DOHH2 (cell line): ENCODE measurements at regions not wholly inside any gene's neighbourhood (a gene's known extent, or its start where the extent isn't known, plus 50 kb on each side); places are given as distances from the start of the nearest gene placed in this dataset.

Experiments used
- H3F3A ChIP-seq: fragments of 200-600 bp; sonication (generic), shearing (Covaris generic); 2 replicates; pipeline ENCODE4 v1.6.0; 2016; ENCODE audit warnings: antibody characterized with exemption, mild to moderate bottlenecking; ENCODE audit not compliant: control insufficient read depth, insufficient read depth
- H3K27ac ChIP-seq: fragments of 200-600 bp; sonication (generic); 2 replicates; pipeline ENCODE4 v1.5.1; 2014; ENCODE audit warnings: low read depth, mild to moderate bottlenecking, low read length, moderate library complexity
- H3K27me3 ChIP-seq: fragments of 200-600 bp; sonication (generic); 2 replicates; pipeline ENCODE4 v1.6.1; 2014; ENCODE audit warnings: mild to moderate bottlenecking, low read length, mixed read lengths; ENCODE audit not compliant: control insufficient read depth
- H3K36me3 ChIP-seq: fragments of 200-600 bp; sonication (generic); 2 replicates; pipeline ENCODE4 v1.6.1; 2014; ENCODE audit warnings: mild to moderate bottlenecking, low read length, moderate library complexity, mixed read lengths; ENCODE audit not compliant: control insufficient read depth
- H3K4me1 ChIP-seq: fragments of 200-600 bp; sonication (generic); 2 replicates; pipeline ENCODE4 v1.6.1; 2014; ENCODE audit warnings: mild to moderate bottlenecking, low read length, mixed read lengths; ENCODE audit not compliant: control insufficient read depth
- H3K4me2 ChIP-seq: fragments of 200-600 bp; sonication (generic); 2 replicates; pipeline ENCODE4 v1.6.0; 2014; ENCODE audit warnings: mild to moderate bottlenecking, low read length, moderate library complexity
- H3K4me3 ChIP-seq: fragments of 200-600 bp; sonication (generic); 2 replicates; pipeline ENCODE4 v1.5.1; 2014; ENCODE audit warnings: mild to moderate bottlenecking, low read length, mixed read lengths
- H3K79me2 ChIP-seq: fragments of 200-600 bp; sonication (generic); 2 replicates; pipeline ENCODE4 v1.6.1; 2014; ENCODE audit warnings: mild to moderate bottlenecking, low read length, mixed read lengths; ENCODE audit not compliant: control insufficient read depth
- H3K9me2 ChIP-seq: fragments of 200-600 bp; sonication (generic); replicated peaks from 2 replicates; pipeline ENCODE4 v1.6.1; 2014; ENCODE audit warnings: mild to moderate bottlenecking, low read length, mixed read lengths; ENCODE audit not compliant: control insufficient read depth
- H3K9me3 ChIP-seq: fragments of 200-600 bp; sonication (generic); 2 replicates; pipeline ENCODE4 v1.6.1; 2014; ENCODE audit warnings: antibody characterized with exemption, low read length, mixed read lengths; ENCODE audit not compliant: control insufficient read depth, insufficient read depth
- H4K20me1 ChIP-seq: fragments of 200-600 bp; sonication (generic); 2 replicates; pipeline ENCODE4 v1.6.0; 2014; ENCODE audit warnings: low read depth, mild to moderate bottlenecking, antibody characterized with exemption, low read length, moderate library complexity; ENCODE audit not compliant: control insufficient read depth, insufficient read depth
- EZH2phosphoT487 ChIP-seq: fragments of 200-600 bp; sonication (generic); IDR thresholded peaks from 2 replicates; pipeline ENCODE4 v1.6.1; 2017; ENCODE audit warnings: borderline replicate concordance, mild to moderate bottlenecking, antibody characterized with exemption, low read length, moderate library complexity, mixed read lengths
- TF ChIP-seq, protein P1 (sequence below): fragments of 200-600 bp; sonication (generic); IDR thresholded peaks from one replicate; pipeline ENCODE4 v1.5.1; 2014; ENCODE audit warnings: antibody characterized with exemption, mild to moderate bottlenecking, low read depth, low read length; ENCODE audit not compliant: poor library complexity, severe bottlenecking

GRCh38 chr2:145751155-145751554, 1231.2 kb upstream of the ZEB2 start:
- no peaks in the 10 kb centered on the region for H3F3A ChIP-seq
- H3K79me2 ChIP-seq, result no peaks in the 10 kb centered on the region
- peaks cover 25% of the 10 kb centered on the region for H3K36me3 ChIP-seq
- no peaks in the 10 kb centered on the region for H3K9me2 ChIP-seq
- peaks cover 21% of the 10 kb centered on the region for H3K9me3 ChIP-seq
- H3K4me2 ChIP-seq, result peak overlapping the region; percentile 37
- peaks cover 51% of the 10 kb centered on the region for H3K4me1 ChIP-seq
- H3K27ac ChIP-seq, result peak overlapping the region; percentile 68
- H3K4me3 ChIP-seq, result peak overlapping the region; percentile 24; the same call in 1 of the 2 replicates
- TF ChIP-seq, protein P1, sequence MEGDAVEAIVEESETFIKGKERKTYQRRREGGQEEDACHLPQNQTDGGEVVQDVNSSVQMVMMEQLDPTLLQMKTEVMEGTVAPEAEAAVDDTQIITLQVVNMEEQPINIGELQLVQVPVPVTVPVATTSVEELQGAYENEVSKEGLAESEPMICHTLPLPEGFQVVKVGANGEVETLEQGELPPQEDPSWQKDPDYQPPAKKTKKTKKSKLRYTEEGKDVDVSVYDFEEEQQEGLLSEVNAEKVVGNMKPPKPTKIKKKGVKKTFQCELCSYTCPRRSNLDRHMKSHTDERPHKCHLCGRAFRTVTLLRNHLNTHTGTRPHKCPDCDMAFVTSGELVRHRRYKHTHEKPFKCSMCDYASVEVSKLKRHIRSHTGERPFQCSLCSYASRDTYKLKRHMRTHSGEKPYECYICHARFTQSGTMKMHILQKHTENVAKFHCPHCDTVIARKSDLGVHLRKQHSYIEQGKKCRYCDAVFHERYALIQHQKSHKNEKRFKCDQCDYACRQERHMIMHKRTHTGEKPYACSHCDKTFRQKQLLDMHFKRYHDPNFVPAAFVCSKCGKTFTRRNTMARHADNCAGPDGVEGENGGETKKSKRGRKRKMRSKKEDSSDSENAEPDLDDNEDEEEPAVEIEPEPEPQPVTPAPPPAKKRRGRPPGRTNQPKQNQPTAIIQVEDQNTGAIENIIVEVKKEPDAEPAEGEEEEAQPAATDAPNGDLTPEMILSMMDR, result no peak
- no peak for TF ChIP-seq EZH2phosphoT487
- no peaks in the 10 kb centered on the region for H3K27me3 ChIP-seq
- no peaks in the 10 kb centered on the region for H4K20me1 ChIP-seq

- TF ChIP-seq EZH2phosphoT487, result no peak
- TF ChIP-seq, protein P1, result no peak
- Histone ChIP-seq H3K4me2 (peak overlapping the region; percentile 37), H3K79me2 (no peaks in the 10 kb centered on the region), H3K9me3 (peaks cover 21% of the 10 kb centered on the region), H3K9me2 (no peaks in the 10 kb centered on the region), H4K20me1 (no peaks in the 10 kb centered on the region), H3F3A (no peaks in the 10 kb centered on the region), H3K4me3 (peak overlapping the region; percentile 24; the same call in 1 of the 2 replicates), H3K4me1 (peaks cover 51% of the 10 kb centered on the region), H3K27me3 (no peaks in the 10 kb centered on the region), H3K36me3 (peaks cover 25% of the 10 kb centered on the region), H3K27ac (peak overlapping the region; percentile 68)
Measured at GRCh38 chr2:145750612-145751011, 1230.7 kb upstream of the ZEB2 start.

GRCh38 chr2:145750144-145750543, 1230.2 kb upstream of the ZEB2 start:
- Histone ChIP-seq H3K4me2 (peak overlapping the region; percentile 37; the same call in 1 of the 2 replicates), H3K36me3 (peaks cover 25% of the 10 kb centered on the region), H3K4me1 (peaks cover 51% of the 10 kb centered on the region), H3K9me2 (no peaks in the 10 kb centered on the region), H3F3A (no peaks in the 10 kb centered on the region), H3K9me3 (peaks cover 19% of the 10 kb centered on the region), H4K20me1 (no peaks in the 10 kb centered on the region), H3K4me3 (no peak overlapping the region), H3K79me2 (no peaks in the 10 kb centered on the region), H3K27me3 (no peaks in the 10 kb centered on the region), H3K27ac (peak overlapping the region; percentile 68)
- TF ChIP-seq EZH2phosphoT487, result no peak
- TF ChIP-seq, protein P1, result no peak
